Astrocyte of the cerebellum (primary cell): ENCODE measurements at regions not wholly inside any gene's neighbourhood (a gene's known extent, or its start where the extent isn't known, plus 50 kb on each side); places are given as distances from the start of the nearest gene placed in this dataset.

Experiments
- DNase-seq: peaks from one replicate; pipeline ENCODE4 v3.0.0-alpha.2; 2011; ENCODE audit warnings: low read depth
- H3K4me3 ChIP-seq: 2 replicates; pipeline ENCODE4 v1.5.1; 2011; ENCODE audit warnings: mild to moderate bottlenecking, low read depth, low read length, moderate library complexity
- CTCF ChIP-seq: IDR thresholded peaks from 2 replicates; pipeline ENCODE4 v1.5.1; 2012; ENCODE audit warnings: low read length, low read depth, moderate library complexity, mild to moderate bottlenecking; ENCODE audit errors: missing control alignments
- in situ Hi-C: cut with HindIII; loops from 2 replicates; pipeline ENCODE4 v1.10.0; 2017; ENCODE audit warnings: low sequenced_read_pairs

- no peak for TF ChIP-seq CTCF
- in situ Hi-C loops: no loop called here
Measured at GRCh38 chrX:95626748-95627147, 1057.9 kb upstream of the DIAPH2 start.

GRCh38 chrX:95628796-95629195, 1055.8 kb upstream of the DIAPH2 start:
- H3K4me3 ChIP-seq: no peak overlapping the region
- DNase-seq: no peak
- in situ Hi-C loops: no loop called here
- TF ChIP-seq CTCF: no peak

More at GRCh38 chrX:95626748-95627147, 1057.9 kb upstream of the DIAPH2 start:
- DNase-seq: no peak
- no peak overlapping the region for H3K4me3 ChIP-seq

GRCh38 chrX:95629737-95630136, 1054.9 kb upstream of the DIAPH2 start:
- DNase-seq: no peak
- in situ Hi-C loops: no loop called here

GRCh38 chrX:95640226-95640625, 1044.4 kb upstream of the DIAPH2 start:
- DNase-seq: no peak
- no peak for TF ChIP-seq CTCF
- in situ Hi-C loops: no loop called here
- H3K4me3 ChIP-seq: no peak overlapping the region

More at GRCh38 chrX:95629737-95630136, 1054.9 kb upstream of the DIAPH2 start:
- H3K4me3 ChIP-seq: no peak overlapping the region
- TF ChIP-seq CTCF: no peak

- no peak for TF ChIP-seq CTCF
- in situ Hi-C loops: no loop called here
- DNase-seq: no peak
- H3K4me3 ChIP-seq: no peak overlapping the region
Measured at GRCh38 chrX:95645738-95646137, 1038.9 kb upstream of the DIAPH2 start.

- DNase-seq: no peak
- in situ Hi-C loops: no loop called here
- no peak overlapping the region for H3K4me3 ChIP-seq
- no peak for TF ChIP-seq CTCF
Measured at GRCh38 chrX:95662200-95662599, 1022.4 kb upstream of the DIAPH2 start.

GRCh38 chrX:95666056-95666455, 1018.6 kb upstream of the DIAPH2 start:
- no peak overlapping the region for H3K4me3 ChIP-seq
- no peak for TF ChIP-seq CTCF
- DNase-seq: no peak
- in situ Hi-C loops: no loop called here
